ENCODE measurements at regions not wholly inside any gene's neighbourhood (a gene's known extent, or its start where the extent isn't known, plus 50 kb on each side); places are given as distances from the start of the nearest gene placed in this dataset.

GRCh38 chrX:23511793-23512192 is 155.5 kb upstream of the PRDX4 start:
- Histone ChIP-seq H3F3A (ENCODE audit: insufficient read depth, low read depth) (no peaks in the 10 kb centered on the region), H3K79me2 (ENCODE audit: low read depth) (no peaks in the 10 kb centered on the region), H3K27me3 (ENCODE audit: insufficient read depth, low read depth) (no peaks in the 10 kb centered on the region), H2AFZ (no peak overlapping the region), H4K20me1 (ENCODE audit: insufficient read depth) (no peaks in the 10 kb centered on the region), H3K36me3 (ENCODE audit: low read depth) (no peaks in the 10 kb centered on the region), H3K4me3 (no peak overlapping the region), H3K4me1 (replicated peaks; ENCODE audit: insufficient read depth) (no peaks in the 10 kb centered on the region), H3K9me3 (ENCODE audit: insufficient read depth, low read depth) (no peaks in the 10 kb centered on the region), H3K4me2 (no peak overlapping the region), H3K27ac (no peak overlapping the region), H3K9me2 (ENCODE audit: insufficient read depth) (no peaks in the 10 kb centered on the region)
- ChIA-PET CTCF (no interaction called here), POLR2A (ENCODE audit: unreplicated experiment) (no interaction called here)
- TF ChIP-seq, protein P1, sequence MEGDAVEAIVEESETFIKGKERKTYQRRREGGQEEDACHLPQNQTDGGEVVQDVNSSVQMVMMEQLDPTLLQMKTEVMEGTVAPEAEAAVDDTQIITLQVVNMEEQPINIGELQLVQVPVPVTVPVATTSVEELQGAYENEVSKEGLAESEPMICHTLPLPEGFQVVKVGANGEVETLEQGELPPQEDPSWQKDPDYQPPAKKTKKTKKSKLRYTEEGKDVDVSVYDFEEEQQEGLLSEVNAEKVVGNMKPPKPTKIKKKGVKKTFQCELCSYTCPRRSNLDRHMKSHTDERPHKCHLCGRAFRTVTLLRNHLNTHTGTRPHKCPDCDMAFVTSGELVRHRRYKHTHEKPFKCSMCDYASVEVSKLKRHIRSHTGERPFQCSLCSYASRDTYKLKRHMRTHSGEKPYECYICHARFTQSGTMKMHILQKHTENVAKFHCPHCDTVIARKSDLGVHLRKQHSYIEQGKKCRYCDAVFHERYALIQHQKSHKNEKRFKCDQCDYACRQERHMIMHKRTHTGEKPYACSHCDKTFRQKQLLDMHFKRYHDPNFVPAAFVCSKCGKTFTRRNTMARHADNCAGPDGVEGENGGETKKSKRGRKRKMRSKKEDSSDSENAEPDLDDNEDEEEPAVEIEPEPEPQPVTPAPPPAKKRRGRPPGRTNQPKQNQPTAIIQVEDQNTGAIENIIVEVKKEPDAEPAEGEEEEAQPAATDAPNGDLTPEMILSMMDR (conservative IDR thresholded peaks at IDR 0.05) = no peak
- TF ChIP-seq EZH2 (IDR thresholded peaks at IDR 0.05; ENCODE audit: low read depth) = no peak
- BruUV-seq (replicated peaks) = no TSS peak
- intact Hi-C loops (cut with micrococcal nuclease; ENCODE audit: unreplicated experiment) = no loop called here
- DNase-seq = no peak

GRCh38 chrX:23513121-23513520 is 154.2 kb upstream of the PRDX4 start:
- intact Hi-C loops (cut with micrococcal nuclease; ENCODE audit: unreplicated experiment) = no loop called here

DNA sequence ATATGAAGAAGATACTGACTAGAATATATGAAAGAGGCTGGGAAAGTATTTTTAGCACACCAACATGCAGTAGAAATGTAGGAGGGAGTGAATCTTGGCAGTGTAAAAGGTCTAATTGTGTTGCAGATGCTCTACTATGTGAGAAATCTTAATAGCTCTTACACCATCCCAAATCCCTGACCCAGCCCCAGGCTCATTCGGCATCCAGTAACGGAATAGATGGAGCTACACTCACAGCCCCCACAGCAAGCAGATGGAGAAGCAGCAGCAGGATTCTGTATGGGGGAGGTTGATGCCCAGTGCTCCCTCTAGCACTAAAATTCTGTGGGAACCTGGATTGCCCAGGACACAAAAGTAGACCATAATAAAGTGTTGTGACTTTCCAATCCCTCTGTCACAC is 153.2 kb upstream of the PRDX4 start:
- Histone ChIP-seq H3K9me3 (ENCODE audit: insufficient read depth, low read depth) (no peaks in the 10 kb centered on the region), H3K27ac (no peak overlapping the region), H2AFZ (no peak overlapping the region), H3K36me3 (ENCODE audit: low read depth) (no peaks in the 10 kb centered on the region), H3K4me2 (no peak overlapping the region), H3K27me3 (ENCODE audit: insufficient read depth, low read depth) (no peaks in the 10 kb centered on the region), H3K79me2 (ENCODE audit: low read depth) (no peaks in the 10 kb centered on the region), H3K4me1 (replicated peaks; ENCODE audit: insufficient read depth) (no peaks in the 10 kb centered on the region), H3K4me3 (no peak overlapping the region), H3K9me2 (ENCODE audit: insufficient read depth) (no peaks in the 10 kb centered on the region), H3F3A (ENCODE audit: insufficient read depth, low read depth) (no peaks in the 10 kb centered on the region), H4K20me1 (ENCODE audit: insufficient read depth) (no peaks in the 10 kb centered on the region)
- no peak for DNase-seq
- POLR2A ChIA-PET (ENCODE audit: unreplicated experiment) = no interaction called here
- BruUV-seq (replicated peaks) = no TSS peak
- intact Hi-C loops (cut with micrococcal nuclease; ENCODE audit: unreplicated experiment) = no loop called here
- CTCF ChIA-PET = no interaction called here
- no peak for TF ChIP-seq EZH2 (IDR thresholded peaks at IDR 0.05; ENCODE audit: low read depth)
- TF ChIP-seq, protein P1 (conservative IDR thresholded peaks at IDR 0.05) = no peak

More at GRCh38 chrX:23513121-23513520, 154.2 kb upstream of the PRDX4 start:
- no peaks in the 10 kb centered on the region for H3K9me3 ChIP-seq (ENCODE audit: insufficient read depth, low read depth)
- no peaks in the 10 kb centered on the region for H3K27me3 ChIP-seq (ENCODE audit: insufficient read depth, low read depth)
- H3K4me3 ChIP-seq = no peak overlapping the region
- H3K4me1 ChIP-seq (replicated peaks; ENCODE audit: insufficient read depth) = no peaks in the 10 kb centered on the region
- no peaks in the 10 kb centered on the region for H4K20me1 ChIP-seq (ENCODE audit: insufficient read depth)
- CTCF ChIA-PET = no interaction called here
- TF ChIP-seq EZH2 (IDR thresholded peaks at IDR 0.05; ENCODE audit: low read depth) = no peak
- TF ChIP-seq, protein P1 (conservative IDR thresholded peaks at IDR 0.05) = no peak
- no peak overlapping the region for H3K27ac ChIP-seq
- no peaks in the 10 kb centered on the region for H3K36me3 ChIP-seq (ENCODE audit: low read depth)
- POLR2A ChIA-PET (ENCODE audit: unreplicated experiment) = no interaction called here
- no TSS peak for BruUV-seq (replicated peaks)
- DNase-seq = no peak
- no peaks in the 10 kb centered on the region for H3K79me2 ChIP-seq (ENCODE audit: low read depth)
- H3F3A ChIP-seq (ENCODE audit: insufficient read depth, low read depth) = no peaks in the 10 kb centered on the region
- H3K9me2 ChIP-seq (ENCODE audit: insufficient read depth) = no peaks in the 10 kb centered on the region
- no peak overlapping the region for H2AFZ ChIP-seq
- H3K4me2 ChIP-seq = no peak overlapping the region

All from PC-9 (cell line).